KMS-11 (cell line): ENCODE measurements at regions not wholly inside any gene's neighbourhood (a gene's known extent, or its start where the extent isn't known, plus 50 kb on each side); places are given as distances from the start of the nearest gene placed in this dataset.

Source experiments
- H2AFZ ChIP-seq: fragments of 200-600 bp; sonication (generic); 2 replicates; pipeline ENCODE4 v1.6.1; 2016; ENCODE audit warnings: antibody characterized with exemption, mixed run types, low read depth
- H3K27ac ChIP-seq: fragments of 200-600 bp; sonication (generic); 2 replicates; pipeline ENCODE4 v1.6.1; 2016; ENCODE audit warnings: mild to moderate bottlenecking, mixed run types
- H3K27me3 ChIP-seq: fragments of 200-600 bp; sonication (generic); 2 replicates; pipeline ENCODE4 v1.6.1; 2017; ENCODE audit warnings: mild to moderate bottlenecking, low read depth, mixed run types, moderate library complexity; ENCODE audit not compliant: insufficient read depth
- H3K36me3 ChIP-seq: fragments of 200-600 bp; sonication (generic); 2 replicates; pipeline ENCODE4 v1.6.1; 2017; ENCODE audit warnings: mild to moderate bottlenecking, mixed run types; ENCODE audit not compliant: insufficient read depth
- H3K4me1 ChIP-seq: fragments of 200-600 bp; sonication (generic); 2 replicates; pipeline ENCODE4 v1.6.1; 2016; ENCODE audit warnings: mild to moderate bottlenecking, low read depth, mixed run types; ENCODE audit not compliant: poor library complexity, severe bottlenecking
- H3K4me2 ChIP-seq: fragments of 200-600 bp; sonication (generic); 2 replicates; pipeline ENCODE4 v1.7.0; 2016; ENCODE audit warnings: mild to moderate bottlenecking, mixed run types
- H3K4me3 ChIP-seq: fragments of 200-600 bp; sonication (generic); IDR thresholded peaks from 2 replicates; pipeline ENCODE4 v1.6.1; 2017; ENCODE audit warnings: low read depth, low read length, mixed read lengths; ENCODE audit not compliant: insufficient read depth
- H3K79me2 ChIP-seq: fragments of 200-600 bp; sonication (generic); 2 replicates; pipeline ENCODE4 v1.6.1; 2016; ENCODE audit warnings: low read depth, mixed run types; ENCODE audit not compliant: insufficient read depth
- H3K9ac ChIP-seq: fragments of 200-600 bp; sonication (generic); 2 replicates; pipeline ENCODE4 v1.6.1; 2016; ENCODE audit warnings: mild to moderate bottlenecking, mixed run types
- H4K20me1 ChIP-seq: fragments of 200-600 bp; sonication (generic); 2 replicates; pipeline ENCODE4 v1.6.1; 2016; ENCODE audit warnings: mild to moderate bottlenecking, mixed run types; ENCODE audit not compliant: insufficient read depth
- TF ChIP-seq, protein P1 (sequence below): fragments of 200-600 bp; sonication (generic); conservative IDR thresholded peaks from 2 replicates; pipeline ENCODE4 v1.6.1; 2017; ENCODE audit warnings: low read depth, mild to moderate bottlenecking, antibody characterized with exemption, low read length, moderate library complexity, mixed read lengths

- Histone ChIP-seq H3K9ac (no peak overlapping the region), H3K4me3 (no peak overlapping the region), H3K4me2 (no peak overlapping the region), H3K27ac (no peak overlapping the region), H3K79me2 (no peaks in the 10 kb centered on the region), H3K36me3 (no peaks in the 10 kb centered on the region), H4K20me1 (no peaks in the 10 kb centered on the region), H2AFZ (no peak overlapping the region), H3K4me1 (peaks cover 28% of the 10 kb centered on the region), H3K27me3 (no peaks in the 10 kb centered on the region)
- TF ChIP-seq, protein P1, sequence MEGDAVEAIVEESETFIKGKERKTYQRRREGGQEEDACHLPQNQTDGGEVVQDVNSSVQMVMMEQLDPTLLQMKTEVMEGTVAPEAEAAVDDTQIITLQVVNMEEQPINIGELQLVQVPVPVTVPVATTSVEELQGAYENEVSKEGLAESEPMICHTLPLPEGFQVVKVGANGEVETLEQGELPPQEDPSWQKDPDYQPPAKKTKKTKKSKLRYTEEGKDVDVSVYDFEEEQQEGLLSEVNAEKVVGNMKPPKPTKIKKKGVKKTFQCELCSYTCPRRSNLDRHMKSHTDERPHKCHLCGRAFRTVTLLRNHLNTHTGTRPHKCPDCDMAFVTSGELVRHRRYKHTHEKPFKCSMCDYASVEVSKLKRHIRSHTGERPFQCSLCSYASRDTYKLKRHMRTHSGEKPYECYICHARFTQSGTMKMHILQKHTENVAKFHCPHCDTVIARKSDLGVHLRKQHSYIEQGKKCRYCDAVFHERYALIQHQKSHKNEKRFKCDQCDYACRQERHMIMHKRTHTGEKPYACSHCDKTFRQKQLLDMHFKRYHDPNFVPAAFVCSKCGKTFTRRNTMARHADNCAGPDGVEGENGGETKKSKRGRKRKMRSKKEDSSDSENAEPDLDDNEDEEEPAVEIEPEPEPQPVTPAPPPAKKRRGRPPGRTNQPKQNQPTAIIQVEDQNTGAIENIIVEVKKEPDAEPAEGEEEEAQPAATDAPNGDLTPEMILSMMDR = no peak
Measured at GRCh38 chr14:49487238-49487637, 98.9 kb downstream of the RPS29 start.

GRCh38 chr14:49485290-49485689, 100.9 kb downstream of the RPS29 start:
- H3K4me3 ChIP-seq = no peak overlapping the region
- H3K27ac ChIP-seq = no peak overlapping the region
- no peak overlapping the region for H3K4me2 ChIP-seq
- TF ChIP-seq, protein P1 = no peak
- no peaks in the 10 kb centered on the region for H3K36me3 ChIP-seq
- no peaks in the 10 kb centered on the region for H3K79me2 ChIP-seq
- no peaks in the 10 kb centered on the region for H3K27me3 ChIP-seq
- no peak overlapping the region for H2AFZ ChIP-seq
- H3K9ac ChIP-seq = no peak overlapping the region
- peaks cover 30% of the 10 kb centered on the region for H3K4me1 ChIP-seq
- H4K20me1 ChIP-seq = no peaks in the 10 kb centered on the region

GRCh38 chr14:49484180-49484579, 102.0 kb downstream of the RPS29 start:
- H2AFZ ChIP-seq = no peak overlapping the region
- no peaks in the 10 kb centered on the region for H3K27me3 ChIP-seq
- H3K27ac ChIP-seq = peak overlapping the region; percentile 69; the same call in 1 of the 2 replicates
- no peaks in the 10 kb centered on the region for H4K20me1 ChIP-seq
- peak overlapping the region; percentile 72; the same call in 1 of the 2 replicates for H3K4me2 ChIP-seq
- H3K36me3 ChIP-seq = no peaks in the 10 kb centered on the region
- TF ChIP-seq, protein P1 = no peak
- no peak overlapping the region for H3K9ac ChIP-seq
- H3K79me2 ChIP-seq = no peaks in the 10 kb centered on the region
- peaks cover 30% of the 10 kb centered on the region for H3K4me1 ChIP-seq
- no peak overlapping the region for H3K4me3 ChIP-seq

DNA sequence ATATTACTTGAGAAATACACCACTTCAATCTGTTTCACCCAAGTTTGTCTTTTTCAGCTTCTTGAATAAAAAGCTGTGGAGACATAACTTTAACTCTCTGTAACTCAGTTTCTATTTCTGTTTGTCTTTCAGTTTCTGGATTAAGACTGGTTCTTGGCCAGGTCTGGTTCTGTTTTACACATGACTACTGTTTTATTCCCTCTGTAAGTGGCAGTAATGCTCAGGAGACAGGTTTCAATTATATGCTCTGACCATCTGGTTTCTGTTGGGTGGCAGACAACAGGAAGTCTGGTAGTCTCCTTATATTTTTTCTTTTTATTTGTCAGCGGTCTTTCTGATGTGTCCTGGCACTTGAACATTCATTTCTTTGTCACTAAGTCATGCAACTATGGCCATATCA, 102.9 kb downstream of the RPS29 start:
- H3K4me1 ChIP-seq = peaks cover 30% of the 10 kb centered on the region
- H3K79me2 ChIP-seq = no peaks in the 10 kb centered on the region
- H3K27ac ChIP-seq = peak overlapping the region; percentile 69
- H3K36me3 ChIP-seq = no peaks in the 10 kb centered on the region
- H3K9ac ChIP-seq = peak overlapping the region; percentile 37; the same call in 1 of the 2 replicates
- H3K4me2 ChIP-seq = peak overlapping the region; percentile 72
- TF ChIP-seq, protein P1 = no peak
- no peaks in the 10 kb centered on the region for H4K20me1 ChIP-seq
- peak overlapping the region; percentile 42 for H2AFZ ChIP-seq
- H3K27me3 ChIP-seq = no peaks in the 10 kb centered on the region
- H3K4me3 ChIP-seq = no peak overlapping the region
